Kidney (tissue), 13 donors: ENCODE measurements at regions not wholly inside any gene's neighbourhood (a gene's known extent, or its start where the extent isn't known, plus 50 kb on each side); places are given as distances from the start of the nearest gene placed in this dataset.

Experiments
- DNase-seq, 5 donors: peaks; one replicate each; pipeline ENCODE4 v3.0.0-alpha.2; 2013 to 2020
- FAIRE-seq: peaks from 2 replicates; lab custom pipeline; 2012; peaks lifted over from hg19 to GRCh38; lab: Jason Lieb, UNC
- H3K27ac ChIP-seq, 2 donors: one replicate each; pipeline ENCODE4 v1.7.0; 2013; ENCODE audit warnings: low read depth in 2 of 2, low read length in 2 of 2, inconsistent platforms in 1 of 2
- H3K27me3 ChIP-seq: one replicate; pipeline ENCODE4 v1.7.1; 2013; ENCODE audit warnings: low read length, inconsistent platforms; ENCODE audit not compliant: control insufficient read depth, insufficient read depth
- H3K36me3 ChIP-seq, 3 donors: one replicate each; pipeline versions ENCODE4 v1.7.0 to v1.7.1; 2013; ENCODE audit warnings: low read length in 3 of 3, control low read depth in 1 of 3, inconsistent platforms in 1 of 3; ENCODE audit not compliant: insufficient read depth in 3 of 3, control insufficient read depth in 2 of 3
- H3K4me1 ChIP-seq, 3 donors: one replicate each; pipeline versions ENCODE4 v1.7.0 to v1.7.1; 2013; ENCODE audit warnings: low read length in 3 of 3, inconsistent platforms in 1 of 3, low read depth in 1 of 3; ENCODE audit not compliant: control insufficient read depth in 2 of 3, insufficient read depth in 2 of 3
- H3K4me3 ChIP-seq, 3 donors: one replicate each; pipeline versions ENCODE4 v1.7.0 to v1.8.1; 2013; ENCODE audit warnings: low read length in 3 of 3, control low read depth in 1 of 3, inconsistent platforms in 1 of 3
- H3K9ac ChIP-seq, 3 donors: one replicate each; pipeline versions ENCODE4 v1.7.0 to v1.7.1; 2013; ENCODE audit warnings: low read length in 3 of 3, control low read depth in 1 of 3, inconsistent platforms in 1 of 3
- H3K9me3 ChIP-seq, 3 donors: one replicate each; pipeline versions ENCODE4 v1.7.0 to v1.7.1; 2013; ENCODE audit warnings: low read length in 3 of 3, control low read depth in 1 of 3, inconsistent platforms in 1 of 3; ENCODE audit not compliant: control insufficient read depth in 2 of 3, insufficient read depth in 1 of 3
- intact Hi-C: fragments of 100-400 bp; cut with DNase I; formaldehyde crosslinking; loops from one replicate; pipeline ENCODE4 v1.11.1; 2022
- TF ChIP-seq, protein P1 (sequence below): IDR thresholded peaks from 3 replicates; pipeline ENCODE4 v1.5.1; 2012; ENCODE audit warnings: mild to moderate bottlenecking, moderate library complexity, borderline replicate concordance; ENCODE audit not compliant: insufficient read depth; ENCODE audit errors: extremely low read depth
- donor health status: control.
- donor health status: control.
- donor health status: control.
- donor health status: control.
- donor health status: control.
- donor health status: DM: yes; HTN: yes; CAD: no.
- donor health status: Normal renal cell carcinoma (clear cell type).

DNA sequence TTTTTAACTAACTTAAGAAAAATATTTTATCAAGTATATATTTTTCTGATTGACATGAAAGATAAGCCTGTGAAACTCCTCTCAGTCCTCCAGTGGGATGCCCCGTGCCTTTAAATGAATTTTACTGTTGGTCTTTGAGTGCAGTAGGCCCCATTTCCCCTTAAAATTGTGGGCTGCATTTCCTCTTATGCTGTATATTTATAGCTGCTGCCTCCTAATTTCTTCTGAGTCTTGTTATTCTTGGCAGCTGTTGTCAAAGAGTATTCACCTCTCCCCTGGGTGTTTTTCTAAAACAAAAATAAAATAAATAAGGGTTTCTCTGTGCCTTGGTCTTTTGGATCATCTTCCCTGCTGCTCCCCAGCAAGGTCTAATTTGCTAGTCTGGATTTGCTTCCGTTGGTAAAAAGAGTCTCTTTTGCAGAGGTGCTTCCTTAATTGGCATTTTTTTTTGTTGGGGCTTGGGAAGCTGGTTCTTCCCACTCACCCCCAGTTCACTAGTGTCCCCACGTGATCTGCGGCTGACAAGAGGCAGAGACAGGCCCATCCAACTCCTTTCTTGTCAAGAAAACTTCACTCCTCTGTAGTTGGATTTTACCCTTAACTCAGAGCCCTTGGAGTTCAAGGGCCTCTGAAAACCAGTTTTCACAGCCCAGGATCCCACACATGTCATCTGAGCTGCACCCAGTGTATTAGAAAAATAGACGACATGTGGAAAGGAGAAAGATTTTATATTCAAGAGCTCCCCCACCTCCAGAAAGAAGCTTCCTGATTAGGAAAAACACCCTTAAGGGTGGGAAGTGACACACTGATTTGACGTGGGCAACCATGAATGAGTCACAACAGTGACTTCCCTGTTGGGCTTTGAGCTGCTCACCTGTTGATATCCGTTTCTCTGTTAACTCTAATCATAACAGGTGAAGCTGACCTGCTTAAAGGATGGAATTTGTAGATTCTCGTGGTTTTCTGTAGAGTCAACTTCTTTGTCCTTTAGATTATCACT lies 431.5 kb downstream of the DCDC2C start:
- Histone ChIP-seq H3K27me3 (no peaks in the 10 kb centered on the region), H3K9me3 (peaks cover 0 to 14% (median 6%) of the 10 kb centered on the region in 3 donors), H3K4me3 (no peak overlapping the region), H3K36me3 (no peaks in the 10 kb centered on the region), H3K27ac (no peak overlapping the region), H3K4me1 (peaks cover 0 to 5% (median 0%) of the 10 kb centered on the region in 3 donors), H3K9ac (no peak overlapping the region)
- intact Hi-C loops, result no loop called here
- no peak for FAIRE-seq
- TF ChIP-seq, protein P1, sequence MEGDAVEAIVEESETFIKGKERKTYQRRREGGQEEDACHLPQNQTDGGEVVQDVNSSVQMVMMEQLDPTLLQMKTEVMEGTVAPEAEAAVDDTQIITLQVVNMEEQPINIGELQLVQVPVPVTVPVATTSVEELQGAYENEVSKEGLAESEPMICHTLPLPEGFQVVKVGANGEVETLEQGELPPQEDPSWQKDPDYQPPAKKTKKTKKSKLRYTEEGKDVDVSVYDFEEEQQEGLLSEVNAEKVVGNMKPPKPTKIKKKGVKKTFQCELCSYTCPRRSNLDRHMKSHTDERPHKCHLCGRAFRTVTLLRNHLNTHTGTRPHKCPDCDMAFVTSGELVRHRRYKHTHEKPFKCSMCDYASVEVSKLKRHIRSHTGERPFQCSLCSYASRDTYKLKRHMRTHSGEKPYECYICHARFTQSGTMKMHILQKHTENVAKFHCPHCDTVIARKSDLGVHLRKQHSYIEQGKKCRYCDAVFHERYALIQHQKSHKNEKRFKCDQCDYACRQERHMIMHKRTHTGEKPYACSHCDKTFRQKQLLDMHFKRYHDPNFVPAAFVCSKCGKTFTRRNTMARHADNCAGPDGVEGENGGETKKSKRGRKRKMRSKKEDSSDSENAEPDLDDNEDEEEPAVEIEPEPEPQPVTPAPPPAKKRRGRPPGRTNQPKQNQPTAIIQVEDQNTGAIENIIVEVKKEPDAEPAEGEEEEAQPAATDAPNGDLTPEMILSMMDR, result no peak
- DNase-seq, result peak in 2 of 5 donors; percentile 25 to 60

- H3K4me1 ChIP-seq, result peaks cover 0 to 5% (median 0%) of the 10 kb centered on the region in 3 donors
- DNase-seq (peak in 3 of 5 donors; percentile 16 to 73 (median 23)), FAIRE-seq (no peak)
- H3K27ac ChIP-seq, result no peak overlapping the region
- no peaks in the 10 kb centered on the region for H3K27me3 ChIP-seq
- TF ChIP-seq, protein P1, result no peak
- H3K9me3 ChIP-seq, result peaks cover 0 to 11% (median 4%) of the 10 kb centered on the region in 3 donors
- H3K4me3 ChIP-seq, result peak overlapping the region in 1 of 3 donors; percentile 3
- no peak overlapping the region for H3K9ac ChIP-seq
- intact Hi-C loops, result no loop called here
- no peaks in the 10 kb centered on the region for H3K36me3 ChIP-seq
Observed at GRCh38 chr2:4135765-4136164, 432.4 kb downstream of the DCDC2C start.

GRCh38 chr2:4139316-4139715 lies 435.9 kb downstream of the DCDC2C start:
- intact Hi-C loops, result no loop called here

More at GRCh38 chr2:4139316-4139715, 435.9 kb downstream of the DCDC2C start:
- FAIRE-seq, result no peak
- DNase-seq, result peak in 3 of 5 donors; percentile 47 to 66 (median 60)
- Histone ChIP-seq H3K4me1 (peaks cover 0 to 5% (median 0%) of the 10 kb centered on the region in 3 donors), H3K27me3 (no peaks in the 10 kb centered on the region), H3K27ac (no peak overlapping the region), H3K4me3 (no peak overlapping the region), H3K36me3 (no peaks in the 10 kb centered on the region), H3K9ac (no peak overlapping the region), H3K9me3 (no peaks in the 10 kb centered on the region)
- TF ChIP-seq, protein P1, result no peak
